HG03571 (cell line): ENCODE measurements at regions not wholly inside any gene's neighbourhood (a gene's known extent, or its start where the extent isn't known, plus 50 kb on each side); places are given as distances from the start of the nearest gene placed in this dataset.

Source experiments
- ATAC-seq: cut with Tn5 transposase; IDR thresholded peaks from one replicate; pipeline ENCODE4 v1.9.1; 2021; ENCODE audit not compliant: unreplicated experiment

DNA sequence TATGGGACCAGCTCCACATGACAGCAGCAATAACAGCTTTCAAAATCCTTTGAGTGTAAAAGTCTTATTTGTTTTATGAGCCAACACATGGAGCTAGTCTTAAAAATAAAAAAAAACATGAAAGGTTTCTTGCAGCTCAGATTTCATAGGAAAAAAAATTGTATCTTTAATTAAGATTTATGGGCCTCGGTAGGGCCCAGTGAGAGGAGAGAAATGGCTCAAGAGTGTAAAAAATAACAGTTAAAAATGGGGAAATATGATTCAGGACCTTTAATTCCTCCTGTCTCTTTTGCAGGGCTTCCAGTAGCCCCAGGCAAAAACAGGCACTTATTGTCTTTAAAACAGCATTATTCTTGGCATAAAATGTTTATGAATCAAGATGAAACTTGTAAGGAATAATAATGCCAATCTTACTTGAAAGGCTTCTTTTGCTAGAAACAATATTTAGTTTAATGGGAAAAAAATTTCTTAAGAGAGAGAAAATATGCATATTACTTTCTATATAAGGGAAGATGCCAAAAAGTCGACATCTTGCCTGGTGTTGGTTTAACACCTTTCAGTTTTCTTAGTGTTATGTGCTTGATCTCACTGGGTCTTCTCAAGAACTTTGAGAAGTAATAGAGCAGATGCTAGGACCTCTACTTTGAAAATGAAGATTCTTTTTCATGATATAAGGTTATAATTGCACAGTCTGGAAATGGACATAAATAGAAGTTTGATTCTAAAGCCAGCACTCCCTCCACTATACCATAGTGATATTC, 71.3 kb upstream of the SETBP1 start:
- ATAC-seq, result no peak

- no peak for ATAC-seq
These were observed 59.9 kb upstream of the SETBP1 start for GRCh38 chr18:44620812-44621211.

DNA sequence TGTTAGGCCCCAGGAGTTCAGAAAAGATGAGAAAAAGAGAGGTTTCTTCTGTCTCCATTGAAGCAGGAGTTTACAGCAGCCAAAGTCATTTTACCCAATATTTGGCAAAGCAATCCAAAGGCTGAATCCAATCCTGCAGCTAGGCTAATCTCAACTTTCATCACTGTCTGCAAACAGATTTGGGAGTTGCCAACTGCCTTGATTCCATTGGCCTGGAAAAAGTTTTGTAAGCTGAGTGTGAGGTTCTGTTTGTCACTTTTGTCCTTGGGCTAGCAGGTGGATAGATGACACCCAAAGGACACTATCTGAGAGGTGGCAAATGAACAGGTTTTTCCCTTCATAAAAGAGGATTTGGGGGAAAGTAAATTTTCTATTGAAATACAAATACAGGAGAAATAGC, 56.6 kb upstream of the SETBP1 start:
- ATAC-seq, result no peak

DNA sequence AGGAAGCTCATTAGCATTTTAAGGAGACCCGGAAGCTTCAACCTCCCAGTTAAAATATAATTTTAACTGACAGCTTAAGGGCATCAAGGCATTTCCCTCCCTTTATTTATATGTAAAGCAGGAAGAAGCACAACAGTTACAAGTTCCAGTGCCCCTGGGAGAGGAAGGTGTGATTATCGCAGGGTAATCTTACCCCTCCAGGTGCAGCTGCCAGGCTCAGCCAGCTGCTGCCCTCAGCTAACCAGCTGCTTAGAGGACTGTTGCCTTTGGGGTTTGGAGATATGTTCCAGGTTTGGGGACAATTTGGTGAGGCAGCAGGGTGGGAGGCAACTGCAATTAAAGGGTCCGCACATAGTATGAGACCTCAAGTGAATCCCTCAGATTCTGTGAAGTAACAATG, 55.3 kb upstream of the SETBP1 start:
- ATAC-seq, result no peak

- ATAC-seq, result no peak
These were observed 54.5 kb upstream of the SETBP1 start for GRCh38 chr18:44626236-44626635.

DNA sequence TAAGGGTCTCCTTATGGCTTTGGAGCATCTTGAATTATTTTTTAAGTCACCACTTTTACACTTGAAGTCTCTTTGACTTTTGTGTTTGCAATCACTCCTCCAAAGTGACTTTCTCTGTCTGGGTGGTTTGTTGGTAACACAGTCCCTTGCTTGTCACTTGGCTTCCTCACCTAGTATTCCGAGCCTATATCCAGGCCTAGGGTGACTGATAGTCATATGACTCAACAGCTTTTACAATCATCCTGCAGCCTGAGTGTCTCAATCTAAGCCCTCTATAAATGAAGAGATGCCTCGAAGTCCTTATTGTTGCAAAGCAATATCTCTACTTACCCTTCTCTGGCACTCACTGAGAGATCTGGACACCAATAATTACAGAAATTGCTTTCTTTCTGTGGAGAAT, 53.9 kb upstream of the SETBP1 start:
- no peak for ATAC-seq

GRCh38 chr18:44627280-44627679, 53.4 kb upstream of the SETBP1 start:
- no peak for ATAC-seq

GRCh38 chr18:44629406-44629805, 51.3 kb upstream of the SETBP1 start:
- no peak for ATAC-seq

DNA sequence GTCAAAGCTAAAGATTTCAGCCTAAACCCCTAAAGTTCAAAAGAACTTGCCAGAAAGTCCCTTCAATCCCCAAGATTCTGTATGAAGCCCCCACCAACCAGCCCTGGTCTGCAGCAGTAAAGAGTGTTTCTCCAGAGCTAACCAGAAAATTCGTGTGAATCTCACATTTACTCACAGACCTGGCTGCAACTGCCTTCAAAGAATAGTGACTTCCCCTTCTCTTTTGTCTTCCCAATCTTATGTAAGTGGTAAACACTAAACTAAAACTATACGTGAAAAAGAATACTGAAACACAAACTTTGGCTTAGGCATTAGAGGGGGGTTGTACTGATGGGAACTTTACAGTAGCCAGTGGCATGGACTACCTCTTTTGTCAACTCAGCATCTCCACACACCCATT, 50.6 kb upstream of the SETBP1 start:
- ATAC-seq, result no peak
